Omental fat pad (tissue), 3 donors: ENCODE measurements at regions not wholly inside any gene's neighbourhood (a gene's known extent, or its start where the extent isn't known, plus 50 kb on each side); places are given as distances from the start of the nearest gene placed in this dataset.

Source experiments
- ATAC-seq: fragments of 150-250 bp; one replicate; pipeline ENCODE4 v1.9.1; 2016; ENCODE audit warnings: mild to moderate bottlenecking, moderate library complexity; ENCODE audit not compliant: low FRiP score
- DNase-seq: peaks from one replicate; pipeline ENCODE4 v3.0.0-alpha.2; 2019; ENCODE audit warnings: low spot score
- CTCF ChIP-seq, 3 donors: fragments of 450-650 bp; IDR thresholded peaks; one replicate each; pipeline ENCODE4 v1.5.1; 2016 to 2017; ENCODE audit warnings: antibody characterized with exemption in 3 of 3, mild to moderate bottlenecking in 3 of 3, moderate library complexity in 2 of 3

- ATAC-seq = no peak
- no peak for TF ChIP-seq CTCF (IDR thresholded peaks at IDR 0.05)
- DNase-seq = no peak
Observed at GRCh38 chr1:69421286-69421685, 146.4 kb upstream of the LRRC7 start.

GRCh38 chr1:69425871-69426270, 141.9 kb upstream of the LRRC7 start:
- no peak for TF ChIP-seq CTCF (IDR thresholded peaks at IDR 0.05)
- DNase-seq (no peak), ATAC-seq (no peak)

- TF ChIP-seq CTCF (IDR thresholded peaks at IDR 0.05) = no peak
- ATAC-seq = no peak
- no peak for DNase-seq
Observed at GRCh38 chr1:69426401-69426800, 141.3 kb upstream of the LRRC7 start.

GRCh38 chr1:69433073-69433472, 134.6 kb upstream of the LRRC7 start:
- DNase-seq = no peak
- ATAC-seq = no peak
- TF ChIP-seq CTCF (IDR thresholded peaks at IDR 0.05) = no peak

- ATAC-seq (no peak), DNase-seq (no peak)
- TF ChIP-seq CTCF (IDR thresholded peaks at IDR 0.05) = no peak
Observed at GRCh38 chr1:69436151-69436550, 131.6 kb upstream of the LRRC7 start.

- no peak for DNase-seq
Observed at GRCh38 chr1:69438056-69438795, 129.5 kb upstream of the LRRC7 start.

More at GRCh38 chr1:69438056-69438795, 129.5 kb upstream of the LRRC7 start:
- no peak for ATAC-seq
- no peak for TF ChIP-seq CTCF (IDR thresholded peaks at IDR 0.05)
